Transverse colon (tissue), 4 donors: ENCODE measurements at regions not wholly inside any gene's neighbourhood (a gene's known extent, or its start where the extent isn't known, plus 50 kb on each side); places are given as distances from the start of the nearest gene placed in this dataset.

Experiments used
- DNase-seq: peaks from one replicate; pipeline ENCODE4 v3.0.0-alpha.2; 2019
- H3K27ac ChIP-seq, 4 donors: fragments of 200-600 bp; sonication (generic); 2 replicates each; pipeline ENCODE4 v1.5.1; 2016 to 2018; ENCODE audit warnings: inconsistent platforms in 4 of 4
- H3K27me3 ChIP-seq: fragments of 200-600 bp; sonication (generic); 2 replicates; pipeline ENCODE4 v1.5.1; 2017; ENCODE audit warnings: inconsistent platforms
- H3K36me3 ChIP-seq, 4 donors: fragments of 200-600 bp; sonication (generic); 2 replicates each; pipeline ENCODE4 v1.5.1; 2017 to 2019; ENCODE audit warnings: inconsistent platforms in 4 of 4
- H3K4me1 ChIP-seq, 4 donors: fragments of 200-600 bp; sonication (generic); 2 replicates each; pipeline ENCODE4 v1.5.1; 2017 to 2020; ENCODE audit warnings: inconsistent platforms in 4 of 4
- H3K4me3 ChIP-seq, 4 donors: fragments of 200-600 bp; sonication (generic); 1 replicate in 1 of 4; 2 replicates in 3 of 4; pipeline versions ENCODE4 v1.5.1 to v1.6.1; 2017 to 2019; ENCODE audit warnings: inconsistent platforms in 4 of 4
- H3K9me3 ChIP-seq, 2 donors: fragments of 200-600 bp; sonication (generic); 2 replicates each; pipeline ENCODE4 v1.5.1; 2017 to 2019; ENCODE audit warnings: inconsistent platforms in 2 of 2
- EP300 ChIP-seq: sonication (generic); formaldehyde crosslinking; IDR thresholded peaks from one replicate; pipeline ENCODE4 v1.6.1; 2017; ENCODE audit warnings: antibody characterized with exemption, low read depth
- POLR2A ChIP-seq: fragments of 450-650 bp; IDR thresholded peaks from one replicate; pipeline ENCODE4 v1.6.1; 2016; ENCODE audit warnings: antibody characterized with exemption, mild to moderate bottlenecking, moderate library complexity
- POLR2AphosphoS5 ChIP-seq, 3 donors: sonication (generic); formaldehyde crosslinking; IDR thresholded peaks; one replicate each; pipeline ENCODE4 v1.6.1; 2016; ENCODE audit warnings: antibody characterized with exemption in 3 of 3
- WGBS, 2 donors: methylation state at CpG; one replicate each; pipeline ENCODE4 v1.1.5; 2018; ENCODE audit warnings: low coverage in 1 of 2; 5-methylcytosine and 5-hydroxymethylcytosine counted together
- in situ Hi-C, 4 donors: fragments of 200-750 bp; cut with MboI; loops; one replicate each; pipeline versions ENCODE4 v1.15.0 to v1.15.1; 2017; ENCODE audit warnings: low sequenced_read_pairs in 3 of 4, low pct_ligation_motif_present in 1 of 4, low pct_unique_long_range_greater_than_20kb in 1 of 4
- intact Hi-C: fragments of 100-400 bp; cut with DNase I; formaldehyde crosslinking; loops from one replicate; pipeline ENCODE4 v1.15.1; 2023; ENCODE audit warnings: low total_unique reads
- TF ChIP-seq, protein P1 (sequence below), 5 experiments: fragments of 200-600 bp in 3 of 5; fragments of 450-650 bp in 2 of 5; sonication (generic) in 3 of 5; IDR thresholded peaks; 1 replicate in 2 of 5; 2 replicates in 3 of 5; pipeline ENCODE4 v1.5.1; 2016 to 2017; ENCODE audit warnings: antibody characterized with exemption in 5 of 5, inconsistent platforms in 3 of 5, mild to moderate bottlenecking in 2 of 5, moderate library complexity in 1 of 5

DNA sequence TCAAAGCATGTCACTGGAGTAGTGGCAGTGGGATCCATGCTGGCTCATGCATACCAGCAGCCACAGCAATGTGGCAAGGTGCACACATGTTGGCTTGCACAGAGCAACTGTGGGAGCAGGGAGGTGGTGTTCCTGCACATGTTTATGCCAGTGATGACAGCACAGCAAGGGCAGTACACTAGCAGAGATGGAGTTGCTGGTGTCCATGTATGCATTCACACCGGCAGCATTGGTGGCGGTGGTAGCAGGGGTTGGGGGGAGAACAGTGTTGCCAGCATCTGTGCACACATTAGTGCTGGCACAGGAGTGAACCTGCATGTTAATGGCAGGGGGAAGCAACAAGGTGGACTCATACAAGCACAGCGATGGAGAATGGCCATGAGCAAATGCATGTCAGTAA lies 202.0 kb upstream of the KCNMB2 start:
- no peak for DNase-seq
- intact Hi-C loops (no loop called here), in situ Hi-C loops (loop anchor here in 2 of 4 donors (25.0 kb wide), 2 partner anchors 1272 to 1297 kb away; no protein-coding TSS in a partner anchor)
- no peak overlapping the region for H3K4me3 ChIP-seq
- no peaks in the 10 kb centered on the region for H3K4me1 ChIP-seq
- H3K27ac ChIP-seq = no peak overlapping the region
- no peaks in the 10 kb centered on the region for H3K9me3 ChIP-seq
- 97% methylated on average over 3 of the region's 3 CpGs; no CpG with 5 or more reads in 1 of the 2 donors for WGBS, 2 donors
- TF ChIP-seq, protein P1, sequence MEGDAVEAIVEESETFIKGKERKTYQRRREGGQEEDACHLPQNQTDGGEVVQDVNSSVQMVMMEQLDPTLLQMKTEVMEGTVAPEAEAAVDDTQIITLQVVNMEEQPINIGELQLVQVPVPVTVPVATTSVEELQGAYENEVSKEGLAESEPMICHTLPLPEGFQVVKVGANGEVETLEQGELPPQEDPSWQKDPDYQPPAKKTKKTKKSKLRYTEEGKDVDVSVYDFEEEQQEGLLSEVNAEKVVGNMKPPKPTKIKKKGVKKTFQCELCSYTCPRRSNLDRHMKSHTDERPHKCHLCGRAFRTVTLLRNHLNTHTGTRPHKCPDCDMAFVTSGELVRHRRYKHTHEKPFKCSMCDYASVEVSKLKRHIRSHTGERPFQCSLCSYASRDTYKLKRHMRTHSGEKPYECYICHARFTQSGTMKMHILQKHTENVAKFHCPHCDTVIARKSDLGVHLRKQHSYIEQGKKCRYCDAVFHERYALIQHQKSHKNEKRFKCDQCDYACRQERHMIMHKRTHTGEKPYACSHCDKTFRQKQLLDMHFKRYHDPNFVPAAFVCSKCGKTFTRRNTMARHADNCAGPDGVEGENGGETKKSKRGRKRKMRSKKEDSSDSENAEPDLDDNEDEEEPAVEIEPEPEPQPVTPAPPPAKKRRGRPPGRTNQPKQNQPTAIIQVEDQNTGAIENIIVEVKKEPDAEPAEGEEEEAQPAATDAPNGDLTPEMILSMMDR (IDR thresholded peaks at IDR 0.05) = no peak
- no peak for TF ChIP-seq POLR2AphosphoS5 (IDR thresholded peaks at IDR 0.05)
- TF ChIP-seq POLR2A = no peak
- no peak for TF ChIP-seq EP300
- no peaks in the 10 kb centered on the region for H3K27me3 ChIP-seq
- no peaks in the 10 kb centered on the region for H3K36me3 ChIP-seq

DNA sequence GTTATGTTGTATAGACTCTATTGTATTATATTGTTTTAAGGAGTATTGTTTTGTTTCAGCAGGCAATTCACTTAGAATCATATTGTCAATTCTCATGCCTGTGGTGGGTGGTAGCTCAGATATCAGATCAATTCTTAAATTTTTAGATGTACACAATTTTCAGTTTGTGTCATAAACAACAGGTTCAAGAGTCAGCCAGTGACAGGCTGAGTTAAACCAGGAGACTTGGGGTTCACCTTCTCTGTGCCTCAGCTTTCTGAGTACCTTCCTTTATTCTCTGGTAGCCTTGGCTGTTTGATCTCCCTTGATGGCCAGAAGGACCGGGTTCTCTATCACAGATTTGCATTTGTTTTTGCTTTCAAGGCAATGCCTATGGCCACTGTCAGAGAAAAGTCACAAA lies 199.9 kb upstream of the KCNMB2 start:
- H3K9me3 ChIP-seq = no peaks in the 10 kb centered on the region
- in situ Hi-C loops (loop anchor here in 2 of 4 donors (25.0 kb wide), 2 partner anchors 1274 to 1299 kb away; no protein-coding TSS in a partner anchor), intact Hi-C loops (no loop called here)
- DNase-seq = no peak
- H3K27me3 ChIP-seq = no peaks in the 10 kb centered on the region
- 79% methylated on average over 1 of the region's 1 CpG; no CpG with 5 or more reads in 1 of the 2 donors for WGBS, 2 donors
- H3K4me3 ChIP-seq = no peak overlapping the region
- no peak for TF ChIP-seq POLR2AphosphoS5 (IDR thresholded peaks at IDR 0.05)
- no peak for TF ChIP-seq POLR2A
- TF ChIP-seq, protein P1 (IDR thresholded peaks at IDR 0.05) = no peak
- no peak for TF ChIP-seq EP300
- no peak overlapping the region for H3K27ac ChIP-seq
- H3K36me3 ChIP-seq = no peaks in the 10 kb centered on the region
- no peaks in the 10 kb centered on the region for H3K4me1 ChIP-seq

DNA sequence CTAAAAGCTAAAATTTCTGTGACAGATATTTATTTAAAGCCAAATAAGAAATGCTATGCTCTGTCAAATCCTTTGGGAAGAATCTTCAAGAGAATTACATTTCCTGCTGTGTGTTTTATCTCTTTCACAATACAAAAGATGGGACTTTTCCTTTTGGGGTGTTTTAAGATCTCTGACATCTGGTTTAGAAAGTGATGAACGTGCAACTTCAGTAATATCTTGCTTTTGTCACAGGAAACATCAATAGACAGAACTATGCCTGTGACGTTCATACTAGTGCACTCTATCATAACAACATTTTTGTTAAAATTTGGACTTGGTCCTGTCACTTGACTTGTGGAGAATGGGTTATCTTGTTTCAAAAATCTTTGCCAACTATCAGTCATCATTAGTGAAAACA lies 195.7 kb upstream of the KCNMB2 start:
- TF ChIP-seq POLR2A = no peak
- TF ChIP-seq, protein P1 (IDR thresholded peaks at IDR 0.05) = no peak
- no peak for TF ChIP-seq POLR2AphosphoS5 (IDR thresholded peaks at IDR 0.05)
- no peak for TF ChIP-seq EP300
- peaks cover 0 to 19% (median 7%) of the 10 kb centered on the region in 4 donors for H3K4me1 ChIP-seq
- H3K9me3 ChIP-seq = no peaks in the 10 kb centered on the region
- in situ Hi-C loops = loop anchor here in 2 of 4 donors (25.0 kb wide), 2 partner anchors 1278 to 1303 kb away; no protein-coding TSS in a partner anchor
- WGBS, 2 donors = 48 to 59% methylated on average over 2 of the region's 2 CpGs
- intact Hi-C loops = no loop called here
- no peaks in the 10 kb centered on the region for H3K36me3 ChIP-seq
- H3K4me3 ChIP-seq = no peak overlapping the region
- DNase-seq = no peak
- no peaks in the 10 kb centered on the region for H3K27me3 ChIP-seq
- no peak overlapping the region for H3K27ac ChIP-seq

DNA sequence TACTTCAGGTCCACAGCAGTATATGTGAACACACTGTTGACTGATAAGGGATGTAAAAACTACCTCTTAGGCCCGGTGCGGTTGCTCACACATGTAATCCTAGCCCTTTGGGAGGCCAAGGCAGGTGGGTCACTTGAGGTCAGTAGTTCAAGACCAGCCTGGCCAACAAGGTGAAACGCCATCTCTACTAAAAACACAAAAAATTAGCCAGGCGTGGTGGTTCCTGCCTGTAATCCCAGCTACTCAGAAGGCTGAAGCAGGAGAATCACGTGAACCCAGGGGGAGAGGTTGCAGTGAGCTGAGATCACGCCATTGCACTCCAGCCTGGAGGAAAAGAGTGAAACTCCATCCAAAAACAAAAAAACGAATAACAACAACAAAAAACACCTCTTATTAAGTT lies 194.6 kb upstream of the KCNMB2 start:
- Histone ChIP-seq H3K4me3 (no peak overlapping the region), H3K36me3 (no peaks in the 10 kb centered on the region), H3K27ac (no peak overlapping the region), H3K4me1 (peaks cover 0 to 19% (median 7%) of the 10 kb centered on the region in 4 donors), H3K27me3 (no peaks in the 10 kb centered on the region), H3K9me3 (no peaks in the 10 kb centered on the region)
- in situ Hi-C loops = loop anchor here in 2 of 4 donors (25.0 kb wide), 2 partner anchors 1279 to 1304 kb away; no protein-coding TSS in a partner anchor
- DNase-seq = no peak
- no peak for TF ChIP-seq POLR2AphosphoS5 (IDR thresholded peaks at IDR 0.05)
- TF ChIP-seq, protein P1 (IDR thresholded peaks at IDR 0.05) = no peak
- TF ChIP-seq EP300 = no peak
- TF ChIP-seq POLR2A = no peak
- 87 to 91% methylated on average over 3 to 7 of the region's 7 CpGs for WGBS, 2 donors
- intact Hi-C loops = no loop called here
